CD4-positive, alpha-beta T cell treated with Interleukin-21 for 1 hour (primary cell): ENCODE measurements at regions not wholly inside any gene's neighbourhood (a gene's known extent, or its start where the extent isn't known, plus 50 kb on each side); places are given as distances from the start of the nearest gene placed in this dataset.

Experiments used
- DNase-seq: peaks from one replicate; pipeline ENCODE4 v3.0.0-alpha.2; 2020

- DNase-seq, result no peak
These were observed 54.9 kb downstream of the KLHDC7A start for GRCh38 chr1:18535391-18536210.

- no peak for DNase-seq
These were observed 55.6 kb downstream of the KLHDC7A start for GRCh38 chr1:18536356-18536755.

- DNase-seq, result no peak
These were observed 56.2 kb downstream of the KLHDC7A start for GRCh38 chr1:18536915-18537314.

DNA sequence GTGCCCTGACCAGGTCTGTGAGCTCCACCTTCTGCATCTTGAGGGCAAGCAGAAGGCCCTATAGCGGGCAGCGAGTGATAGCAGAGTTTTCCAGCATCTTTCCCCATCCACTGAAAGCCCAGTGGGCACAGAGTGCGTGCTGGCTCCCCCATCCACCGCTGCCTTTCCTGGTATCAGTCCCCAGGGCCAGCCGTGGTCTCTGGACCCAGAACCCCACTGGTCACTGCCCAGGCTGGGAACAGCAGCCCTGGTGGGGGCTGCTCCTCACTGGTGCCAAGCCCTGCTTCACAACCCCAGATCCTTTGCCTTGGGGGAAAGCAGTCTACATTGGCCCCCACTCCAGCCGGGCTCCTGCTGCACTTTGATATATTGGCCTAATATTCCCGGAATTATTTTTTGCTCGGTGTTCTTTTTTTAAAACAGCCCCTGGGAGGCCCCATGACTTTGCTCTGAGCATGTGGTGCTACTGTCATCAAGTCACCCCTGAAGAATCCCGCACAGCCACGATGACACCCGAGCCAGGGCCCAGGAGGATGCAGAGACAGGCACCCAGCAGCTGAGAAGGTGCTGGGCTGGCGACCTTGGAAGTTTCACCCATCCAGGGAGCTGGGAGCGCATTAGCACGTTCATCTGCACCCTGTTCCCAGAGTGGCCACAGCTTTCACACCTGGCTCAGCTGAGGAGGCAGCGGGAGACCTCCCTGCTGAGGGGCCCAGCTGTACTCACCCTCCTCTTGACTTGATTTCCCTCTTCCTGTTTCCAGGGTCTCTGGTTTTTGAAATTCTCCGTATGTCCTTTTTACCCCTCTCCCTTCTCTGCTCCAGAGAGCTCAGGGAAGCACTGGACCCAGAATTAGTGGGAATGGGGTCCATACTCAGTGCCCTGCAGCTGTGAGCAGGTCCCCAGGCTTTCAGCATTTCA lies 56.9 kb downstream of the KLHDC7A start:
- DNase-seq, result no peak

GRCh38 chr1:18539171-18539570 lies 58.4 kb downstream of the KLHDC7A start:
- DNase-seq, result no peak

GRCh38 chr1:18540136-18540765 lies 59.5 kb downstream of the KLHDC7A start:
- DNase-seq, result no peak

DNA sequence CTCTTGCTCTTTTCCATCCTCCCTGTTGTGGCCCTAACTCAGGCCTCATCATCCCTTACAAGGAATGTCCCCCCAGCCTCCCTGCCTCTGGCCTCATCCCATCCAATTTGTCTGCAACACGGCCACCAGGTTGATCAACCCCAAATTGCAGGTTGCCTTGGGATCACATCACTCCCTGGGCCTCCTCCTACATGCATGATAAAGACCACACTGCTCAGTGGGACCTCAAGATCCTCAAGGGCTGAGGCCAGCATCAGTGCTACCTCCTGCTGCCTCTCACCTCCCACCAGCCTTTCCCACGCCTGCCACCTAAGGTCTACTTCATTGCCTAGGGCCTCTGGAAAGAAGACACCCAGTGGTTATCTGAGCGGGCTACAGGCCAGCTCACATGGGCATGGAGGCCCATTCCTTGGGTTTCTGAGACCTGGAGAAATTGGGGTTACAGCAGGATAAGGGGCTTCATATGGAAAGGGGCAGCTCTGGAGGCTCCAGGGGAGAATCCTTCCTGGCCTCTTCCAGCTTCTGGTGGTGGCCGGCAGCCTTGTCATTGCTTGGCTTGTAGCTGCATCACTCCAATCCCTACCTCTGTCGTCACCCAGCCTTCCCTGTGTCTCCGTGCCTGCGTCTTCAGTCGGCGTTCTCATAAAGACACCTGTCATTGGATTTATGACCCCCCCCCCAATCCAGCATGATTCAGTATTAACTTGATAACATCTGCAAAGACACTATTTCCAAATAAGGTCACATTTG lies 60.5 kb downstream of the KLHDC7A start:
- DNase-seq, result no peak

DNA sequence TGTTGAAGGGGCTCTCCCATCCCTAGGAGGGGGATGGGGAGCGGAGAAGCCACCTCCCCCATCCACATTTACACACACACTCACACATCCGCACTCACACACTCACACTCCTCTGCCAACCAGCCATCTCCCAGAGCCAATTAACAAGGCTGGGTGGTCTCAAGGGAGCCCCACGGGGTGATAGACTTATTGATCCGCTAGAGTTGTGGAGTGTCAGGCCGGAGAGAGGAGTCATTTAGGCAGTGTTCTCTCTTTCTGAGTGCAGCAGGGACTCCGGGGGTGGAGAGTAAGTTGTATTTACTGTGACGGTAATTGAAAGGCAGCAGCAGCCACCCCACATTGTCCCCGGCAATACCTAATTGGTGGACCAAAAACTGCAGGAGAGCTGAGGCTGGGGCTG lies 61.6 kb downstream of the KLHDC7A start:
- DNase-seq, result no peak

DNA sequence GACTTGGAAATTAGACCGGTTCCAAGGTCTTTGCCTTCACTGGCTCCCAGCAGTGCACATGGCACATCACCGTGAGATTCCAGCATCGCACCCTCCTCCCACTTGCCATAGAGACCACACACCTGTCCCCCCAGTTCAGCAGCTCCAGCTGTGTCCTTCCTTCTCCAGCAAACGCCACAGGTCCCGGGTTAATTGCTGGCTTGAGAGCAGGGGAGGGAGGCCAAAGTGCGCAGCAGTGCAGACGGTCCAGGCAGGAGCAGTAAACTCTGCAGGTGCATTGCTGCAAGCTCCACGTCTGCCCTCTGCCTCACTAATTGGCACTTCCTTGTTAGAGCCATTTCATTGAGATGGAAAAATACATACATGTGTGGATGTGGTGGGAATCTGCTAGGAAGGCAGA lies 65.3 kb downstream of the KLHDC7A start:
- no peak for DNase-seq

DNA sequence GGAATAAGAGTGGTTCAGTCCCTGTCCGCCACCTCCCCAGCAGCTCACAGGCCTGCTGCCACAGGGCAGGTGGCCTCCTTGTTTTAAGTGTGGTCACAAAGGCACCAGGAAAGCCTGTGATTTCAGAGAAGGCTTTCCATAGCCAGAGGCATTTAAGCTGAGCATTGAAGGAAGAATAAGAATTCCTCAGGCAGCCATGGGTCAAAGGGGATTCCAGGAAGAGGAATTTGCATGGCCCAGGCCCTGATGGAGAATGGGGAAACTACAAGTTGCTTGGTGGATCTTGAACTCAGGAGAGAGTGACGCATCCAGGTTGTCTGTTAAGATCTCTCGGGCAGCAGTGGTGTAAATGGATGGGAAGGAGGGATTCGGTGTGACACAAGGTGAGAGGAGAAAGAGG lies 66.7 kb downstream of the KLHDC7A start:
- no peak for DNase-seq

DNA sequence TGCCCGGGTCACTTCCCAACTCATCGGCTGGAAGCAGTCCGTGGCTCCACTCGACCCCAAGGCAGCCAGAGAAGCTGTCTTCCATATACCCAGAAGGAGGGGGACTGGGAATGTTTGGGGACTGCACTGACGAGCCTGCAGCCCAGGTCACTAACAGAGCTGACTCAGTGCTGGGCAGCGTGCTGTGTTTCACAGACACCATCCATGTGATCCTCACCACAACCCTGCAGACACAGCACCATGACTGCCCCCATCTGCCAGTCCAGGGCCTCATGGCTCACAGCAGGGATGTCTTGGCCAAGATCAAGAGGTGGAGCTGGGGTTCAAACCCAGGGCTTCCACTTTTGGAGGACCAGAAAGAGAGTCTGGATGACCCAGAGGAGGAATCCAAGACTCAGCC lies 67.9 kb downstream of the KLHDC7A start:
- no peak for DNase-seq

DNA sequence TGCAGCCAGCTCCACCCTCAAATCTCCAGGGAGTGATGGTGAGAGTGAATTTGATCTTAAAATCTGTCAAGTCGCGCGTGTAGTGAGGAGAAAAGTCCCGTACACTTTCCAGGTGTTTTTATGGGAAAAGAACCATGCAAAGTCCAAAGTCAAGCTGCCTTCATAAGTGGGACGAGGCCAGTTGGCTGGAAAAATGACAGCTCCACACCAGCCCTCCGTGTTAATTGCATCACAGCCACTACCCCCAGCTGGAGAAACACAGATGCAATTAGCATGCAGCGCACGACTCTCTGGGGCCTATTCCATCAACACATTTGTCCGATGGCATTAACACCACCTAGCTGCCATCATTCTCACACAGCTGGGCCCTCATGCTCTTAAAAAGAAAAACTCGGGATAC lies 68.4 kb downstream of the KLHDC7A start:
- DNase-seq, result no peak

DNA sequence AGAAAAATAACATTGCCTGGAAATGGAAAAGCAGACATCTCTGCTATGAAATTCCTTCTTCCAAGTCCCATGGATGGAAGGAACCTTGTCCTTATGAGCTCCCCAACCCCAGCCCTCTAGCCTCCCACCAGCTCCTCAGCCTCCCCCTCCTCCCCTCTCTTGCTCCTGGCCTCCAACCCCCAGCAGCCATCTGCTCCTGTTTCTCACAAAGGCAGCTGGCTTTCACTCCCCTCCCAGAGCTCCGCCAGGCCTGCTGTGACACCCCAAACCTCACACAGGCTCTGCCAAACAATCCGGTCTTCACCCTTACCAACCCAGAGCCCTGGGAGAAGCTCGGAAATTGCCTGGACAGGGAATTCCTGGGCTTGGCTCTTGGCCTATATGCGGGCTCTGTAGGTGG lies 69.2 kb downstream of the KLHDC7A start:
- no peak for DNase-seq

GRCh38 chr1:18552631-18553030 lies 71.9 kb downstream of the KLHDC7A start:
- no peak for DNase-seq

- no peak for DNase-seq
These were observed 72.7 kb downstream of the KLHDC7A start for GRCh38 chr1:18553388-18553787.

- no peak for DNase-seq
These were observed 73.4 kb downstream of the KLHDC7A start for GRCh38 chr1:18554099-18554498.

- DNase-seq, result no peak
These were observed 73.9 kb downstream of the KLHDC7A start for GRCh38 chr1:18554597-18554996.

DNA sequence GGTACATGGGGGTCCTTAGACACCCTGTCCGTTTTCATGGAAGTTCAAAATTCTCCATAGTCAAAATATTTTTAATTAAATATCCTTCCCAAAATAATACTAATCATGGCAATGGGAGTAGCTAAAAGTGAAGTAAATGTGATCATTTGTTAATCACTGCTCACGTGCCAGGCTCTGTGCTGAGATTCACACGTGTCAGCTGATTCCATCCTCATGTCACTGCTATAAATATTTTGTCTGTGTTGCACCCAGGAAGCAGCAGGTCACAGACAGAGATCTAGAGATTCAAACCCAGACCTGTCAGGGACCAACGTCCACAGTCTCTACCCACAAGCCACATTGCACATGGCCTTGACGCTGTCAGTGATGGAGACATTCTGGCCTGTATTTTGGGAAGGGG lies 74.3 kb downstream of the KLHDC7A start:
- no peak for DNase-seq

DNA sequence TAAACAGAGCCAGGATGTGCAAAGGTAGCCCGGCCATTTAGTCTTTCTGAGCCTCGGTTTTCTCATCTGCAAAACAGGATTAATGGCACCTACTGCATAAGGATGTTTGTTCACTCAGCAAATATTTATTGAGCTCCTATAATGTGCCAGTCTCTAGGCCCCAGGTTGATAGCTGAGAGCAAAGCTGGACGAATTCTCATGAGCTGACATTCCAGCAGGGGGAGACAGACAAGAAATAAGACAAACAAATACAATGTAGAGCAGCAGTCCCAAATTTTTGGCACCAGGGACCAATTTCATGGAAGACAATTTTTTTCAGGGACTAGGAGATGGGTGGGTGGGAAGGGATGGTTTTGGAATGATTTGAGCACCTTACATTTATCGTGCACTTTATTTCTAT lies 74.3 kb upstream of the PAX7 start:
- no peak for DNase-seq

DNA sequence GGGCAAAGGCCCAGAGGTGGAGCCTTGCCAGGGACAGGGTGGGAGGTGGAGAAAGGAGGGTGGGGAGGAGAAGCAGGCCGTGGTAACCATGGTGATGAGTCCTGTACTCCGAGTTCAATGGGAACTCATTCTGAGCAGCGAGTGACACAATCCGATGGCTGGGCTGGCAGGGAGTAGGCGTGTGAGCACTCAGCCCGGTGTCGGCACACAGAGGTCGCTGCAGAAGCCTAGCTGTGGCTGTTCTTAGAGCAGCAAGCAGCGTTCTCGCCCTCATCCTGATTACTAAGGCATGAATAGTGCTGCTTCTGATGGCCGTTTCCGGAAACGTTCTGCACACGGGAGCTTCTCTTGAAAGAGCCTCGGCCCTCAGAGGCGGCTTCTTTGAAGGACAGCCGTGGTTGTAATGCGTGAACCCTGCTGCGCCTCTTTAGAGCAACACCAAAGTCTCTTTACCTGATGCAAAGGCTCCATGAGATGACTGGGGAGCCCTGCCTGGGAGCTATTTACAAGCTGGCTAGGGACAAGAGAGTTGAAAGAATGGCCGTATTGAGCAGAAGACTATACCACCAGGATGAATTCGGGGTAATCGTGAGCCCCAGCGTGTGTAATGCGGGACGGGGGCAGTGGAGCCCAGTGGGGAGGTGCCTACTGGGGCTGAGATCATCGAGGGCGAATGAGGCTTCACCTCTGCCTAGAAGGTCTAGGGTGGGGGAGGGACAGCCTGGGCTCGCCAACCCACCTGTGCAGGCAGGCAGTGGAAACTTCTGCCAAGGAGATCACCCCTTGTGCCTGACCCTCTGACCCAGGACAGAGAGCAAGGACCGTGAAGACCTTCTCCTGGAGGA lies 72.8 kb upstream of the PAX7 start:
- DNase-seq, result no peak

DNA sequence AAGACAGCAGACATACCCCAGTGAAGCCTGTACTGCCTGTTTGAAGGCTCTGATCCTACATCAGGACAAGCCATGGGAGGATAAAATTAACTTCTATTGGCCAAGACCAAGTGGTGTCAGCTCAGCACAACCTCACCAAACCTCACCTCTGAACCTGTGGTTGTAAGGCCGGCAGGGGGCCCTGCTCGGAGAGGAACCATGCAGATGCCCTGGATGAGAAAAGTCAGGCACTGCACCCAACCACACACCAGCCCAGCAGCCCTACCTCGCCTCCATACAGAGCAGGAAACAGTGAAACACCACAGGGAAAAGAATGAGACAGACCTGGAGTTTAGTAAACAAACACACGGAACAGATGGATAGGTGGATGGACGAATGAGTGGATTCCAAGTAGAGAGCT lies 70.0 kb upstream of the PAX7 start:
- no peak for DNase-seq

GRCh38 chr1:18561967-18562366 lies 68.7 kb upstream of the PAX7 start:
- no peak for DNase-seq
